ENCODE measurements at regions not wholly inside any gene's neighbourhood (a gene's known extent, or its start where the extent isn't known, plus 50 kb on each side); places are given as distances from the start of the nearest gene placed in this dataset.

DNA sequence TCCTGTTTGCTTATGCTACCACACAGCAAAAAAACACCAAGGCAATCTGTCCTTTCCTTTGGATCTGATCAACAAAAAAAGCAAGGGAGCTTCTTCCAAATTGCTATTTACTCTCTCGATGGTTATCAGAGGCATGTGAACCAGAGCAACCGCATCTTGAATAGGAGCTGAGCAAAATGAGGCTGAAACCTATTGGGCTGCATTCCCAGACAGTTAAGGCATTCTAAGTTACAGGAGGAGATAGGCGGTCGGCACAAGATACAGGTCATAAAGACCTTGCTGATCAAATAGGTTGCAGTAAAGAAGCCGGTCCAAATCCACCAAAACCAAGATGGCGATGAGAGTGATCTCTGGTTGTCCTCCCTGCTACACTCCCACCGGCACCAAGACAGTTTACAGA is 76.8 kb upstream of the FRMD4A start (continued):
- TF ChIP-seq KLF8 (tag by site-specific recombination; IDR thresholded peaks at IDR 0.05) (no peak), ZNF473 (tag by site-specific recombination; IDR thresholded peaks at IDR 0.05) (no peak), ZNF280D (tag by site-specific recombination; IDR thresholded peaks at IDR 0.05) (no peak), ZNF785 (tag by site-specific recombination; IDR thresholded peaks at IDR 0.05) (no peak), ZNF37A (tag by site-specific recombination; IDR thresholded peaks at IDR 0.05) (no peak), ZNF404 (tag by site-specific recombination; IDR thresholded peaks at IDR 0.05) (no peak), ZNF621 (tag by site-specific recombination; IDR thresholded peaks at IDR 0.05) (no peak)

DNA sequence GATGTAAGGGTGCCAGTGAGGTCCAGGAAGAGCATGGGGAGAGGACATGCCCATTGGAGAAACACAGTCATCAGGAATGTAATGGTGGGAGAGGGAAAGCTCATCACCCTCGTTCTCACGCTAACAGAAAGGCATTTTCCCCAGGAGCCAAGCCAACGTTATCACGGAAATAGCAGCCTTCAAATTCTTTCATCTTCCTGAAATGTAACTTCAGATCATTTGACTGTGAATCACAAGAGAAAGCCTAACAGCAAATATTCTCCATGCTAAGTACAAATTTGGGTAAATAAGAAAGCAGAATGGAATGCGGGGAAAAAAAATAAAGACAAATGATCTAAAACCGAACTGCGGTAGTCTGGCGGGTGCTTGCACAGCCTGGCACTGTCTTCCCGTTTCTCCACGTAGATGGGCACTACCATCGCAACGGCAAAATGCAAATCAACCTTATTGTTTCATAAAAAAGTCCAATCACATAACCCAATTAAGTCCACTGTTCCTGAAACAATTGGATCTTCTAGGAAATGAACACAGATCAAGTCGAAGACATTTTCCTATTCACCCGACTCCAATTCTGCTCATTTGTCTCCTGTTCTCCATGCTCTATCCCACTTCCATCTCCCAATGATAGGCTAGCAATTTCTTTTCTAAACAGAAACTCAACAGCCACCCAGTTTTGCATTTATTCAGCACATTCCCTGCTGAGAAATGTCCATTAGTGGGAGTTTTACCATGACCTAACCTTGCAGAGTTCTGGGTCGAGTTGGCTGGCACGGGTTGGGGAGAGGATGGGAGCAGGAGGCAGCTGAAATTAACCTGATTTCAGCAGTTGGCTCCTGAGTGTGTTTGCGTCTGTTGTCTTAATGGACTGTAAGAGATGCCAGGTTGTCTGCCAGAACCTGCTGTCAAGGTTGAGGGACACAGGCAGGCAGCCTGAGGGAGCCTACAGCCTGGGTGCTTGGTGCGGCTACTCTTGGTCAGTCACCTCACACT is 74.6 kb upstream of the FRMD4A start:
- ChIA-PET POLR2A (no interaction called here), CTCF (no interaction called here)
- H3K36me3 ChIP-seq (ENCODE audit: control insufficient read depth in 2 of 2, insufficient read depth in 1 of 2, low read length in 2 of 2) = no peaks in the 10 kb centered on the region
- no peak overlapping the region for H3K4me3 ChIP-seq (ENCODE audit: low read depth, low read length)
- H3K27ac ChIP-seq (ENCODE audit: extremely low read depth, low read depth, low read length) = no peak overlapping the region
- H3K4me1 ChIP-seq (ENCODE audit: control insufficient read depth, insufficient read depth, low read length) = no peaks in the 10 kb centered on the region
- TF ChIP-seq ZNF701 (tag by site-specific recombination; IDR thresholded peaks at IDR 0.05) = no peak
- TF ChIP-seq, protein P1, sequence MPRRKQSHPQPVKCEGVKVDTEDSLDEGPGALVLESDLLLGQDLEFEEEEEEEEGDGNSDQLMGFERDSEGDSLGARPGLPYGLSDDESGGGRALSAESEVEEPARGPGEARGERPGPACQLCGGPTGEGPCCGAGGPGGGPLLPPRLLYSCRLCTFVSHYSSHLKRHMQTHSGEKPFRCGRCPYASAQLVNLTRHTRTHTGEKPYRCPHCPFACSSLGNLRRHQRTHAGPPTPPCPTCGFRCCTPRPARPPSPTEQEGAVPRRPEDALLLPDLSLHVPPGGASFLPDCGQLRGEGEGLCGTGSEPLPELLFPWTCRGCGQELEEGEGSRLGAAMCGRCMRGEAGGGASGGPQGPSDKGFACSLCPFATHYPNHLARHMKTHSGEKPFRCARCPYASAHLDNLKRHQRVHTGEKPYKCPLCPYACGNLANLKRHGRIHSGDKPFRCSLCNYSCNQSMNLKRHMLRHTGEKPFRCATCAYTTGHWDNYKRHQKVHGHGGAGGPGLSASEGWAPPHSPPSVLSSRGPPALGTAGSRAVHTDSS (tag by site-specific recombination; IDR thresholded peaks at IDR 0.05) = no peak
- TF ChIP-seq ZNF610 (tag by site-specific recombination; IDR thresholded peaks at IDR 0.05; ENCODE audit: borderline replicate concordance) = no peak
- no peak for TF ChIP-seq TCF7L2 (IDR thresholded peaks at IDR 0.05; ENCODE audit: borderline replicate concordance, low read depth, low read length)
- TF ChIP-seq SP7 (tag by site-specific recombination; IDR thresholded peaks at IDR 0.05) = no peak
- no peak for TF ChIP-seq PRDM10 (tag by site-specific recombination; IDR thresholded peaks at IDR 0.05)
- TF ChIP-seq ZNF621 (tag by site-specific recombination; IDR thresholded peaks at IDR 0.05) = no peak
- TF ChIP-seq, protein P2, sequence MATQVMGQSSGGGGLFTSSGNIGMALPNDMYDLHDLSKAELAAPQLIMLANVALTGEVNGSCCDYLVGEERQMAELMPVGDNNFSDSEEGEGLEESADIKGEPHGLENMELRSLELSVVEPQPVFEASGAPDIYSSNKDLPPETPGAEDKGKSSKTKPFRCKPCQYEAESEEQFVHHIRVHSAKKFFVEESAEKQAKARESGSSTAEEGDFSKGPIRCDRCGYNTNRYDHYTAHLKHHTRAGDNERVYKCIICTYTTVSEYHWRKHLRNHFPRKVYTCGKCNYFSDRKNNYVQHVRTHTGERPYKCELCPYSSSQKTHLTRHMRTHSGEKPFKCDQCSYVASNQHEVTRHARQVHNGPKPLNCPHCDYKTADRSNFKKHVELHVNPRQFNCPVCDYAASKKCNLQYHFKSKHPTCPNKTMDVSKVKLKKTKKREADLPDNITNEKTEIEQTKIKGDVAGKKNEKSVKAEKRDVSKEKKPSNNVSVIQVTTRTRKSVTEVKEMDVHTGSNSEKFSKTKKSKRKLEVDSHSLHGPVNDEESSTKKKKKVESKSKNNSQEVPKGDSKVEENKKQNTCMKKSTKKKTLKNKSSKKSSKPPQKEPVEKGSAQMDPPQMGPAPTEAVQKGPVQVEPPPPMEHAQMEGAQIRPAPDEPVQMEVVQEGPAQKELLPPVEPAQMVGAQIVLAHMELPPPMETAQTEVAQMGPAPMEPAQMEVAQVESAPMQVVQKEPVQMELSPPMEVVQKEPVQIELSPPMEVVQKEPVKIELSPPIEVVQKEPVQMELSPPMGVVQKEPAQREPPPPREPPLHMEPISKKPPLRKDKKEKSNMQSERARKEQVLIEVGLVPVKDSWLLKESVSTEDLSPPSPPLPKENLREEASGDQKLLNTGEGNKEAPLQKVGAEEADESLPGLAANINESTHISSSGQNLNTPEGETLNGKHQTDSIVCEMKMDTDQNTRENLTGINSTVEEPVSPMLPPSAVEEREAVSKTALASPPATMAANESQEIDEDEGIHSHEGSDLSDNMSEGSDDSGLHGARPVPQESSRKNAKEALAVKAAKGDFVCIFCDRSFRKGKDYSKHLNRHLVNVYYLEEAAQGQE (tag by site-specific recombination; IDR thresholded peaks at IDR 0.05) = no peak
- no peak for TF ChIP-seq SP3 (tag by site-specific recombination; IDR thresholded peaks at IDR 0.05)
- no peak for TF ChIP-seq ZNF354C (tag by site-specific recombination; IDR thresholded peaks at IDR 0.05; ENCODE audit: borderline replicate concordance, low read depth)
- TF ChIP-seq ZNF624 (tag by site-specific recombination; IDR thresholded peaks at IDR 0.05) = no peak
- TF ChIP-seq ZFP37 (tag by site-specific recombination; IDR thresholded peaks at IDR 0.05) = no peak
- TF ChIP-seq, protein P3, sequence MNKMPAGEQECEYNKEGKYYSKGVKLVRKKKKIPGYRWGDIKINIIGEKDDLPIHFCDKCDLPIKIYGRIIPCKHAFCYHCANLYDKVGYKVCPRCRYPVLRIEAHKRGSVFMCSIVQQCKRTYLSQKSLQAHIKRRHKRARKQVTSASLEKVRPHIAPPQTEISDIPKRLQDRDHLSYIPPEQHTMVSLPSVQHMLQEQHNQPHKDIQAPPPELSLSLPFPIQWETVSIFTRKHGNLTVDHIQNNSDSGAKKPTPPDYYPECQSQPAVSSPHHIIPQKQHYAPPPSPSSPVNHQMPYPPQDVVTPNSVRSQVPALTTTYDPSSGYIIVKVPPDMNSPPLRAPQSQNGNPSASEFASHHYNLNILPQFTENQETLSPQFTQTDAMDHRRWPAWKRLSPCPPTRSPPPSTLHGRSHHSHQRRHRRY (tag by site-specific recombination; IDR thresholded peaks at IDR 0.05) = no peak
- H3K9me3 ChIP-seq (ENCODE audit: control insufficient read depth, insufficient read depth, low read depth, low read length) = no peaks in the 10 kb centered on the region
